ENCODE measurements at regions not wholly inside any gene's neighbourhood (a gene's known extent, or its start where the extent isn't known, plus 50 kb on each side); places are given as distances from the start of the nearest gene placed in this dataset.

- no peak for TF ChIP-seq SMC3 (IDR thresholded peaks at IDR 0.05; ENCODE audit: low read depth, low read length)
- TF ChIP-seq PBX3 (IDR thresholded peaks at IDR 0.05): no peak
- TF ChIP-seq NFIC (IDR thresholded peaks at IDR 0.05; ENCODE audit: borderline replicate concordance): no peak
- TF ChIP-seq CTCF (IDR thresholded peaks at IDR 0.05): no peak
- TF ChIP-seq FOXM1 (IDR thresholded peaks at IDR 0.05; ENCODE audit: low read depth): no peak
- no peak for TF ChIP-seq SIN3A (IDR thresholded peaks at IDR 0.05; ENCODE audit: borderline replicate concordance, low read depth, low read length)
- no peak for TF ChIP-seq USF2 (IDR thresholded peaks at IDR 0.05; ENCODE audit: borderline replicate concordance, low read depth, low read length)
- TF ChIP-seq GABPA (IDR thresholded peaks at IDR 0.05; ENCODE audit: low read depth): no peak
- no peak for TF ChIP-seq EZH2phosphoT487 (IDR thresholded peaks at IDR 0.05; ENCODE audit: borderline replicate concordance, low read depth)
- no peak for TF ChIP-seq RXRA (IDR thresholded peaks at IDR 0.05; ENCODE audit: borderline replicate concordance, low read depth)
- TF ChIP-seq EP300 (IDR thresholded peaks at IDR 0.05; ENCODE audit: borderline replicate concordance in 1 of 2, low read depth in 1 of 2, low read length in 1 of 2): no peak
- TF ChIP-seq MAX (IDR thresholded peaks at IDR 0.05; ENCODE audit: low read depth): no peak
- no peak for TF ChIP-seq REST (IDR thresholded peaks at IDR 0.05; ENCODE audit: low read depth, low read length)
Observed at GRCh38 chr5:44242791-44243190, 146.4 kb downstream of the FGF10 start.

Measured in SK-N-SH (cell line).